GM18505 (cell line): ENCODE measurements at regions not wholly inside any gene's neighbourhood (a gene's known extent, or its start where the extent isn't known, plus 50 kb on each side); places are given as distances from the start of the nearest gene placed in this dataset.

Experiments
- ATAC-seq: cut with Tn5 transposase; IDR thresholded peaks from one replicate; pipeline ENCODE4 v1.9.1; 2021; ENCODE audit not compliant: unreplicated experiment
- POLR2A ChIP-seq: IDR thresholded peaks from 4 replicates; pipeline ENCODE4 v1.6.1; 2011; ENCODE audit warnings: borderline replicate concordance; ENCODE audit not compliant: insufficient read depth, insufficient read length; ENCODE audit errors: extremely low read depth

DNA sequence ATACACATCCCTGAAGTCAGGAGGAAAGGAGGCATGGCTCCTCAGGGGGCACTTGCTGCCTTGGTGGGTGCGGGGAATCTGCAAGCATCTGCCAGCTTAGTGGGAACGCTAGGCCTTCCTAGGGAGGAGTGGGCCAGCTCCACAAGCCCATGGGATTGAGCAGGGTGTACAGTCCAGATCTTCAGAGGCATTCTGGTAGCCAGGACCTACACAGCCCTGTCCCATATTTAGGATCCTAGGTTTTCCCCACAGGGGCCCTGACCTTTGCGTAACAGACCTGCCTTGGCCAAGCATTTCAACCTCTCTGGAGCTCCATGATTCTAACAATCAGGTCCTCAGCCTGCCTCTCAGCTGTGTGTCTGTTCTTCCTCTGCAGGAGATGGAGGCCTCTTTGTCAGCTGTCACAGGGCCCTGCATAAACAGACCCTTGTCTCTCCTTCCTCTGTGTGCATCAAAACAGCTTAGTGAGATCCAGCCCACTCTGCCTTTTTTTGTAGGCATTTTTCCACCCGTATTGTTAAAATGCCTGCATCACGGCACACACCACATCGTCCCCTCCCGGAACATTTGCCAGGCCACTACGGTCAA, 140.2 kb upstream of the NDUFV2 start:
- no peak for ATAC-seq

DNA sequence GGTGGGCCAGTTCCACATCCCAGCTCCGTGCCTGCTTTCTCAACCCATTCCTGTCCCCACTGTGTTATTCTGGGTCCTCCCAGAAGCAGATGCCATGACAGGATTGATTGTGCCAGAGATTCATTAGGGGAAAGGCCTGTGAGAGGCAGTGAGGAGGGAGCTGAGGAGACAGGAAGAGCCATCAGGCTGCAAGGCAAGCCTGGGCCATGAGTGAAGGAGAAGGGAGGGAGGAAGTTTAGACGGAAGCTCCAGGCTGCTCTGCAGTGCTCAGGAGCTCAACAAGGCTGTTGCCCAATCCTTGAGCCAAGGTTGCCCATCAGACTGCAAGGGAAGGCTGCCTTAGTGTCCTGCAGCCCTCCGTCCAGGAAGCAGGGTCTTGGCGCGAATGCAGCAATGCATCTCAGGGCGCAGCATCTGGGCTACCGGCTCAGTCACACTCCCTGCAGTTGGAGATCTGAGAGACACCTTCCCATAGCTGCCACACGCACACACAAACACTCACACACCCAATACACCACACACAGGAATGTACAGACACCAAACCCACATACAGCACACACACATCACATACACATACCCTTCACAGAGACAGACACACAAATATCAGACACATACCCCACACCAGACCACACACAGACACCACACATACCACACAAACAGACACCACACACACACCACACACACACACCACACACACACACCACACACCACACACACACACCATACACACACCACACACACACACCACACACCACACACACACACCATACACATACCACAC, 139.5 kb upstream of the NDUFV2 start:
- TF ChIP-seq POLR2A: no peak
- no peak for ATAC-seq

More for the DNA sequence above, 140.2 kb upstream of the NDUFV2 start:
- no peak for TF ChIP-seq POLR2A

DNA sequence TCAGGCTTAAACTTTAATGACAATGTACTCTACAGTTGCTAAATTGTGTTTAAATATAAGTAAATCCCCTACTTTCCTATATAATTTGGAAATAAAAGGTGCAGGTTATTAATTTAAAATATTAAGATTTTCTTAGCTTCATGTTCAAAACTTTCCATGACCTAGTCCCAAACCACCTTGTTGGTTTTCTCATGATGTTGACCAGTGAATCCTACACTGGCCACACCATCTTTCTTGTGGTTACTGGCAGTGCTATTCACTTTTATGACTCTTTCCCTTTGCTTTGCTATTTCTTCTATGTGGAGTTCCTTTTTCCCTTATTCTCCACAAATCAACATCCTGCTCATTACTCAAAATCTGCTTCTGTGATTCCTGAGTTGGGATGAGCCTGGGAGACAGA, 138.6 kb upstream of the NDUFV2 start:
- ATAC-seq: no peak
- TF ChIP-seq POLR2A: no peak

DNA sequence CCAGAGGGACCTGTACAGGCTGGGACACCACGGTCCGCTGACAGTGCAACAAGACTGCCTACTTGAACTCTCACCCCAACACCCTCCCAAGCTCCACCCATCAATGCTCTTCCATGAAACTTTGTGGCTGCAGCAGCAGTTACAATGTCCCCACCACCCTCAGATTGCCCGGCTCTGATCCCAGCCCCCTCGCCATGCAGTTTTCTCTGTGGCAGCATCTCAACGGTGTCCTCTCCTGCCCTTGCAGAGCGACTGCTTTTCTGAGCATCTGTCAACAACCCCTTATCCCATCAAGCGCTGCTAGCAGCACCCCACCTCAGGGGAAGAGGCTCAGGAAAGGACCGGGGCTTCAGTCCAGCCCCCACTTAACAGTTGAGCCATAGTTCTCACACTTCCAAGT, 137.1 kb upstream of the NDUFV2 start:
- no peak for ATAC-seq
- TF ChIP-seq POLR2A: no peak

DNA sequence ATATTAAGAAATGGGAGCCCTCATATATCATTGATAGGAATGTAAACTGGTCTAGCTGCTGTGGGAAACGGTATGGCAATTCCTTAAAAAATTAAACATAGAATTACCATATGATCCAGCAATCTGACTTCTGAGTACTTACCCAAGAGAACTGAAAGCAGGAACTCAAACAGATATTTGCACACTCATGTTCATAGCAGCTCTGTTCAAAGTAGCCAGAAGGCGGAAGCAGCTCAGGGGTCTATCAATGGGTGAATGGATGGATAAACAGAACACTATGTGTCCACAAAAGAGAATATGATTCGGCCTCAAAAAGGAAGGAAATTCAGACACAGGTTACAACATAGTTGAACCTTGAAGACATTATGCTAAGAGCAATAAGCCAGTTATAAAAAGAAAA, 135.7 kb upstream of the NDUFV2 start:
- TF ChIP-seq POLR2A: no peak
- ATAC-seq: no peak

DNA sequence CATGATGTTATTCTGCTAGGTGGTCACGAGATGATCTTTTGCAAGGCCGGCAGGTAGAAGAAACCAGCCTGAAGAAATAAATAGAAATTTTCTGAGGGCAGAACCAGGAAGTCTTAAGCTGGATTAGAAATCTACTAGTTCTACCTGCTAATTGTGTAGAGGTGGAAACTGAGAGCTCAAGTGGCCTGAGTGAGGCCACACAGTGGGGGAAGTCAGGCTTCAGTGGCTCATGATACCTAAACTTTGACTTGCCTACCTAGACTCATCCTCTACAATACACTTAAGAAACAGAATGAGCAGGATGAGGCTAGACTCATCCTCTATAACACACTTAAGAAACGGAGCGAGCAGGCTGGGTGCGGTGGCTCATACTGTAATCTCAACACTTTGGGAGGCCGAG, 134.9 kb upstream of the NDUFV2 start:
- no peak for ATAC-seq
- TF ChIP-seq POLR2A: no peak

DNA sequence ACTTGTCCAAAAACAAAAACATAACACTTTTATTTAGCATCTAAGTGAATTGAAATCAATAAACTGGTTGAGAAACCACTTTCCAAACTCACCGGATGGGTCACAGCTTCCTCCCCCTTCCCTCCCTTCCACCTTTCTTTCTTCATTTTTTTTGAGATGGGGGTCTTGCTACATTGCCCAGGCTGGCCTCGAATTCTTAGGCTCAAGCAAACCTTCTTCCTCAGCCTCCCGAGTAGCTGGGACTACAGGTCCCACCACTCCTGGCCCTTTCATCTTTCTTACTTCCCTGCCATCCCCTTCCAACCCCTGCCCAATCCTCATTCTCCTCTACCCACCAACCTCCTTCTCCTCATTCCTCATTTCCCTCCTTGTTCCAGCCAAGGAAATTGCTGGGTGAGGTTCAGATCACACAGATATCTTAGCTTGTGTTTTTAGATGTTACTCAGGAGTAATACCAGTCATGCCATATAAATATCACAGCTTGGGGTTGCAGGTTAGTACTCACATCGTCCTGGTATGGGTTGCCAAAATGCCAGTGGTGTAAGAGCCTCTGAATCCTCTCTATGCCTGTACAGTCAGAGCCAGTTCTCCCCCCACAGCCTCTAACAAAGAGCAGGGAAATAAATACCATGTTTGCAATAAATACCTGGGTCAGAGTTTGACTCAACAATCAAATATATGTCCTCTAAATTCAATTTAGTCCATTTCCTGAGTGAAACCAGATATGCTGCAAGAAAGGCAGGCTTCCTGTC, 132.7 kb upstream of the NDUFV2 start:
- no peak for ATAC-seq
- TF ChIP-seq POLR2A: no peak

DNA sequence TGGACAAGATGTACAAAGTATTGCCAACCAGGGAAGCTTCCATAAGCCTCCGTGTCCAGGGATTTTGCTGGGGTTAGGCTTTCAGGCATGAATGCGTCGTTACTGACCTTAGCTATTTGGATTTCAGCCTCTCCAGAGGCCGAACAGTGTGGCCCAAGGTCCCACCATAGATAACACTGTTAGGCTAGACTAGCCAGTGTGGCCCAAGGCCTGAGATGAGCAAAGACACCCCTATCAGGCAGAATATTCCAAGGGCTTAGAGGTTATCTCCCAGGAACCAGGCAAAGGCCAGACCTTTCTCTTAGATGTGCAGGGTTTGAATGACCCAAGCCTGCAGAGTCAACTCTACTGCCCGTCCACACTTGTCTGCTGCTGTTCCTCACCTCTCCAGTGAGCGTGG, 131.7 kb upstream of the NDUFV2 start:
- no peak for ATAC-seq
- TF ChIP-seq POLR2A: no peak

DNA sequence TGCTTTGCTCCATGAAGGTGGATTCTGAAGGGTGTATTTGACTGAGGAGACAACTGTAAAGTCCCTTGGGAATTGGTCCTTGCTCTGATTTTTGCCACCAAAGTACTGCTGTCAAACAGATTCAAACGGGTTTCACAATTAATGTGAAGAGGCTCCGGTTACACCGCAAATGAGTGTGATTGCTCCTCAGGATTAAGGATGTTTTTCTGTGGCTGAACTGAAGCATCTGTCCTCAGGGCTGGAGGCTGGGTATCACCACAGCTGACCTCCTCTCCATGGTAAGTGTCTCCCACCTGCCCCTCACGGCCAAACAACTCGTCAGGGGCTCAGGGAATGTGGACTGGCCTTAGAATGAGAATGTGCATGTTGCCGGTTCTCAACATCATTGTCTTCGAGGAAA, 130.4 kb upstream of the NDUFV2 start:
- no peak for ATAC-seq
- TF ChIP-seq POLR2A: no peak

DNA sequence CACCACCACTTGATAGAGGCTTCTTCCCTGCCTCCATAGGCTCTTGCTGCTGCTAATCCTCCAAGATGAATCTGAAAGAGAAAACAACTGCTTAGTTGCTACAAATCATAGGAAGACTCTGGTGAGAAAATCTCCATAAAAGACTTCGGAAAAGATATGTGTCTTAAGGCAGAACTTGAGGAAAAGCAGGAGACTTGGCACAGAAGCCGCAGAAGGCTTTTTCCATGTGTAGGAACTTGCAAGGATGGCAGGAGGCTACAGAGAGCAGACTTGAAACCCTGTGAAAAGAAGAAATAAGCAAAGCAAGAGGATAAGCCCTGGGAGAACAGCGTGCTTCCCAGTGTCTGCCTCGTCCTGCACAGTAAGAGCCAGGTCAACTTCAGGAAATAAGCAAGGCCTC, 128.2 kb upstream of the NDUFV2 start:
- ATAC-seq: no peak
- TF ChIP-seq POLR2A: no peak

DNA sequence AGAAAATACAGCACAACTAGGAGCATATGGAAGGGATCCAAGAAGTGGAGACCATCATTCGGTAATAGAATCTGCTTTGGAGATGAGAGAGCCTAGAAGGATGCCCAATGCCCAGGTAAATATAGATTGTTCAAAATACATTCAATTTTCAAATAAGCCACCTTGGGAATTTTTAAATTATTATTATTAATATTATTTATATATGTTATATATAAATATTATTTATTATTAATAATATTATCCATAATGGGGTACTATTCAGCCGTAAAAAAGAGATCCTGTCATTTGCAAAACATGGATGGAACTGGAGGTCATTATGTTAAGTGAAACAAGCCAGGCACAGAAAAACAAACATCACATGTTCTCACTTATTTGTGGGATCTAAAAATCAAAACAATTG, 127.8 kb upstream of the NDUFV2 start:
- no peak for TF ChIP-seq POLR2A
- ATAC-seq: no peak

DNA sequence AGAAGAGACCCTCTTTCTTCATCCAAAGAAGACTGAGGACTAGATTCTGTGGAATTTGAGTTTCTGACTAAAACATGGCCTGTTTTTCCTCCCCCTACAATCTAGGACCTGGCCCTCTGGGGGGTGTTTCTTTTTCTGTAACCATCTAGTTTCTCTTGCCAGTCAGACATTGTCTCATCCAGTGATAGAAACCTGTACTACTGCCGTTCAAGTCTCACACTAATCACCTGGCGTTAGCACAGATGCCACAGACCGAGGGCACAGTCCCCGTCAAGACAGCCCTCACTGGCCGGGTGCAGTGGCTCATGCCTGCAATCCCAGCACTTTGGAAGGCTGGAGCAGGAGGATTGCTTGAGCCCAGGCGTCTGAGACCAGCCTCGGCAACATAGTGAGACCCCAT, 126.9 kb upstream of the NDUFV2 start:
- no peak for ATAC-seq
- TF ChIP-seq POLR2A: no peak

DNA sequence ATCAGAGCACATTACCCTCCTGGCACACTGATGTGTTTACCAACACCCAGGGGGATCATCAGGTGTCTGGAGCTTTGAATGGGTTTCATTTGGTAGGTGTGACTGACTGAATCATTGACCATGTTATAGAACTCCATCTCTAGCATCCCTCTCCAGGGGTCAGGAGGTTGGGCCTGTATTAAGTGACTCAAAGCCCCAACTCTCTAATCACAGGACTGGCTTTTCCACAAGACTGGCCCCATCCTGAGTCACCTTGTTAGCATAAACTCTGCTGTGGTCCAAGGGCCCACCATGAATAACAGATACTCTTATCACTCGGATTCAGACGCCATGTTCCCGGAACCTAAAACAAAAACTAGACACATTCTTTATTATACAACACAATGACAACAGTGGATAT, 125.9 kb upstream of the NDUFV2 start:
- no peak for ATAC-seq
- no peak for TF ChIP-seq POLR2A

DNA sequence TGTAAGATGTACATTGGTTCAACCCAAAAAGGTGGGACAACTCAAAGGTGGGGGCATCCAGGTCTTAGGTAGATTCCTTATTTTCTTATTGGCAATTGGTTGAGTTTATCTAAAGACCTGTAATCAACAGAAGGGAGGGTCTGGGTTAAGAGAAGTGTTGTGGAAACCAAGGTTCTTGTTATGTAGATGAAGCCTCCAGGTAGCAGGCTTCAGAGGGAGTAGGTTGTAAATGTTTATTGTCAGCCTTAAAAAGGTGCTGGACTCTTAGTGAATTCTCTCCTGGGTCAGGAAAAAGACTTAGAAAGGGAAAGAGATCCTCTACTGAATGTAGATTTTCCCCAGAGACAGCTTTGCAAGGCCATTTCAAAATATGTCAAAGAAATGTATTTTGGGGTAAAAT, 125.3 kb upstream of the NDUFV2 start:
- no peak for ATAC-seq
- TF ChIP-seq POLR2A: no peak

DNA sequence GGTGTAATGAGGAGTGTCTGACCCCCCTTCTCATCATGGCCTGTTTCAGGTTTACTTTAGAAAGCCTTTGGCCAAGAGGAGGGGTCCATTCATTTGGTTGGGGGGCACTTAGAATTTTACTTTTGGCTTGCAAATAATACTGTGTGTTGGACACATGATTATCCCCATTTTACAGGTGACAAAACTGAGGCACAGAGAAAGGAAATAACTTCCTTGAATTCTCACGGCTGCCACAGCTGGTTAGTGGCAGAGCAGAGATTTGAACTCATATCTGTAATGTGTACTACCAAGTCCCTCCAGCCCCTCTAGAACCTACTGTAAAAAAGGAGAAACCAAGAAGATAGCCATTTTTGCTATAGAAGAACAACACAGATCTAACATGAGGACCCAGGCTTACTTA, 124.8 kb upstream of the NDUFV2 start:
- ATAC-seq: no peak
- TF ChIP-seq POLR2A: no peak

DNA sequence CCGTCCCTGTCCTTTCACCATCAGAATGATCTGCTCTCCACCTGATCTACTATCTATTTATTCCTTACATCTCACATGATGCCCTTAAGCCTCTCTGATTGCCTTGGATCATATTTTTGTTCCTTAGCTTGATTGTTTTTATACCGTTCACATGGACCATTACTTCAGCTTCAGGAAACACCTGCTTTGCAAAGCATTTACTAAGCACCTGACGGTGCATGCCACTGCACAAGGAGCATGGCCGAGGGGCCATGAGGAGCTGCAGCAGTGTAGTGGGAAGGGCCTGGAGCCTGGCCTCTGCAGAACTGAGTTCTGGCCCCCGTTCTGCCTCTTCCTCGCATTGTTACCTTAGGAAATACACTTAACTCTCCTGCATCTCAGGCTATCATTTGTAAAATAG, 124.1 kb upstream of the NDUFV2 start:
- no peak for ATAC-seq
- TF ChIP-seq POLR2A: no peak
